ENCODE measurements at regions not wholly inside any gene's neighbourhood (a gene's known extent, or its start where the extent isn't known, plus 50 kb on each side); places are given as distances from the start of the nearest gene placed in this dataset.

- H4K8ac ChIP-seq (replicated peaks; ENCODE audit: insufficient read length, low read depth, low read length) = no peak overlapping the region
- H3K27me3 ChIP-seq (ENCODE audit: insufficient read depth, low read length) = no peaks in the 10 kb centered on the region
- no peak overlapping the region for H3K56ac ChIP-seq (ENCODE audit: insufficient read length, low read depth, low read length)
- no peak overlapping the region for H3K4me3 Mint-ChIP-seq
- H3K4ac ChIP-seq (ENCODE audit: low read depth, low read length) = no peak overlapping the region
- H2BK12ac ChIP-seq (ENCODE audit: insufficient read length, low read depth, low read length) = no peak overlapping the region
- H3K18ac ChIP-seq (ENCODE audit: insufficient read length, low read depth, low read length) = no peak overlapping the region
- H2BK15ac ChIP-seq (ENCODE audit: low read depth, low read length) = no peak overlapping the region
- no peak overlapping the region for H3K27ac ChIP-seq (ENCODE audit: insufficient read length, low read depth, low read length)
- H3K9ac ChIP-seq (ENCODE audit: extremely low read depth, insufficient read length, low read length) = no peak overlapping the region
- no peak for DNase-seq
- no peak overlapping the region for H4K5ac ChIP-seq (ENCODE audit: insufficient read length, low read depth, low read length)
- no peak overlapping the region for H3K27ac Mint-ChIP-seq
- no peak for TF ChIP-seq CTCF (conservative IDR thresholded peaks at IDR 0.05)
- H2BK20ac ChIP-seq (ENCODE audit: low read depth, low read length, poor library complexity, severe bottlenecking) = no peak overlapping the region
- H2AFZ ChIP-seq (ENCODE audit: low read length) = no peak overlapping the region
- H4K20me1 ChIP-seq (ENCODE audit: control insufficient read depth, insufficient read depth, insufficient read length) = no peaks in the 10 kb centered on the region
- no peak overlapping the region for H3K4me2 ChIP-seq (ENCODE audit: insufficient read depth, insufficient read length, low read length)
- no peak overlapping the region for H2BK5ac ChIP-seq (ENCODE audit: insufficient read length, low read length)
- H3K9me3 ChIP-seq (ENCODE audit: control insufficient read depth, low read depth, low read length) = no peaks in the 10 kb centered on the region
- H2AK5ac ChIP-seq (ENCODE audit: insufficient read length, low read length) = no peak overlapping the region
- WGBS (ENCODE audit: extremely low coverage, insufficient read length, low lambda C conversion rate) = no CpG with 5 or more reads among the region's 1 CpG
- H3K4me1 ChIP-seq (ENCODE audit: insufficient read depth, low read length) = no peaks in the 10 kb centered on the region
- no peaks in the 10 kb centered on the region for H3K23me2 ChIP-seq (ENCODE audit: insufficient read length, low read depth, low read length, poor library complexity, severe bottlenecking)
- no peak overlapping the region for H3K14ac ChIP-seq (ENCODE audit: insufficient read depth, low read length)
- H3K36me3 Mint-ChIP-seq (ENCODE audit: insufficient read depth in 1 of 3, low read depth in 3 of 3) = peaks cover 0 to 6% (median 0%) of the 10 kb centered on the region in 3 experiments; a peak in 2 of 7 replicates
- no peak overlapping the region for H4K91ac ChIP-seq (ENCODE audit: insufficient read length, low read depth, low read length)
- H3K9me3 Mint-ChIP-seq = peaks cover 0 to 4% of the 10 kb centered on the region in 2 experiments; a peak in 2 of 5 replicates
- no peak overlapping the region for H3K23ac ChIP-seq (ENCODE audit: insufficient read length, low read depth, low read length)
- H3T11ph ChIP-seq (ENCODE audit: low read length) = no peak overlapping the region
- no peaks in the 10 kb centered on the region for H3K79me1 ChIP-seq (ENCODE audit: insufficient read depth, low read depth, low read length, poor library complexity, severe bottlenecking)
- no peaks in the 10 kb centered on the region for H3K79me2 ChIP-seq (ENCODE audit: insufficient read depth, low read length)
- no peak overlapping the region for H2BK120ac ChIP-seq (ENCODE audit: low read depth, low read length, poor library complexity, severe bottlenecking)
- no peaks in the 10 kb centered on the region for H3K4me1 Mint-ChIP-seq
- no peaks in the 10 kb centered on the region for H3K27me3 Mint-ChIP-seq (ENCODE audit: low read depth)
Measured at GRCh38 chr10:22770270-22770669, 55.9 kb upstream of the PIP4K2A start.

All from H9 (cell line).